Neural progenitor cell (in vitro differentiated cells): ENCODE measurements at regions not wholly inside any gene's neighbourhood (a gene's known extent, or its start where the extent isn't known, plus 50 kb on each side); places are given as distances from the start of the nearest gene placed in this dataset.

Experiments used
- DNase-seq: peaks from one replicate; pipeline ENCODE4 v3.0.0-alpha.2; 2016; ENCODE audit warnings: low spot score
- H2AFZ ChIP-seq: fragments of 200-600 bp; sonication (generic); replicated peaks from 2 replicates; pipeline ENCODE4 v1.6.1; 2016; ENCODE audit warnings: antibody characterized with exemption
- H3F3A ChIP-seq: fragments of 200-600 bp; sonication (generic); 2 replicates; pipeline ENCODE4 v1.6.1; 2016; ENCODE audit warnings: antibody characterized with exemption, low read depth
- H3K27ac ChIP-seq: fragments of 200-600 bp; sonication (generic); 2 replicates; pipeline ENCODE4 v1.5.1; 2016; ENCODE audit warnings: mild to moderate bottlenecking
- H3K27me3 ChIP-seq: fragments of 200-600 bp; sonication (generic); 2 replicates; pipeline ENCODE4 v1.6.1; 2016; ENCODE audit warnings: mild to moderate bottlenecking, moderate library complexity
- H3K36me3 ChIP-seq: fragments of 200-600 bp; sonication (generic); 2 replicates; pipeline ENCODE4 v1.5.1; 2016
- H3K4me1 ChIP-seq: fragments of 200-600 bp; sonication (generic); 2 replicates; pipeline ENCODE4 v1.6.1; 2016; ENCODE audit warnings: mixed run types
- H3K4me2 ChIP-seq: fragments of 200-600 bp; sonication (generic); 2 replicates; pipeline ENCODE4 v1.6.1; 2016
- H3K4me3 ChIP-seq: fragments of 200-600 bp; sonication (generic); 2 replicates; pipeline ENCODE4 v1.5.1; 2016
- H3K79me2 ChIP-seq: fragments of 200-600 bp; sonication (generic); 2 replicates; pipeline ENCODE4 v1.6.1; 2016; ENCODE audit warnings: low read depth
- H3K9ac ChIP-seq: fragments of 200-600 bp; sonication (generic); 2 replicates; pipeline ENCODE4 v1.6.1; 2016
- H3K9me3 ChIP-seq: fragments of 200-600 bp; sonication (generic); 2 replicates; pipeline ENCODE4 v1.5.1; 2016; ENCODE audit warnings: low read depth
- H4K20me1 ChIP-seq: fragments of 200-600 bp; sonication (generic); 2 replicates; pipeline ENCODE4 v1.6.1; 2016; ENCODE audit warnings: low read depth
- H3K27ac Mint-ChIP-seq: 3 replicates; pipeline ENCODE4 v1.8.0; 2021; ENCODE audit warnings: mixed read lengths
- H3K27me3 Mint-ChIP-seq: 2 replicates; pipeline ENCODE4 v1.8.0; 2022; ENCODE audit warnings: low read depth, mild to moderate bottlenecking, inconsistent platforms, moderate library complexity, mixed read lengths; ENCODE audit not compliant: insufficient read depth
- H3K36me3 Mint-ChIP-seq: 3 replicates; pipeline ENCODE4 v1.8.0; 2021; ENCODE audit warnings: mixed read lengths
- H3K4me1 Mint-ChIP-seq: 3 replicates; pipeline ENCODE4 v1.8.0; 2021; ENCODE audit warnings: mixed read lengths
- H3K4me3 Mint-ChIP-seq: 3 replicates; pipeline ENCODE4 v1.8.0; 2021; ENCODE audit warnings: mild to moderate bottlenecking, moderate library complexity, mixed read lengths
- H3K9me3 Mint-ChIP-seq: 3 replicates; pipeline ENCODE4 v1.8.0; 2020; ENCODE audit warnings: mixed read lengths
- EZH2 ChIP-seq: fragments of 200-600 bp; sonication (generic); IDR thresholded peaks from 2 replicates; pipeline ENCODE4 v1.6.1; 2017; ENCODE audit warnings: antibody characterized with exemption, mild to moderate bottlenecking, moderate library complexity
- EZH2phosphoT487 ChIP-seq: fragments of 200-600 bp; sonication (generic); IDR thresholded peaks from 2 replicates; pipeline ENCODE4 v1.6.1; 2017; ENCODE audit warnings: antibody characterized with exemption
- TF ChIP-seq, protein P1 (sequence below): fragments of 200-600 bp; sonication (generic); IDR thresholded peaks from 2 replicates; pipeline ENCODE4 v1.5.1; 2017; ENCODE audit warnings: antibody characterized with exemption, mild to moderate bottlenecking

DNA sequence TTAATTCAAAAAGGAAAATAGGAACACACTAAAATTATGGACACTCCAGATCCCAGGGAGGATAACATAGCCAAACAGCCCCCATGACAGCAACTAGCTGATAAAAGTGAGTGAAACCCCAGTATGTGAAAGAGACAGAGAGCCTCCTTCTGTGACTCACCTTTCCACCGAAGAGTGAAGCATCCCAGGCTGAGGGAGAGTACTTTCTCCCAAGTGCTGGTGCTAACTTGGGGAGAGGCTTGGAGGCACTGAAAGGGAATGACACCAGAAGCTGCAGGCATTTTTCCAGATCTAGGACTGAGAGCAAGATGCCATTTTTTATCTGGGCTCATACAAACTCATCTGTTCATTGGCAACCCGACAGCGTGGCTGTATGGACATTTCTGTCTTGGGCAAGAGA is 339.8 kb downstream of the HTR1B start:
- no peak for DNase-seq
- Mint-ChIP-seq H3K36me3 (no peaks in the 10 kb centered on the region), H3K4me3 (no peak overlapping the region), H3K4me1 (peaks cover 2% of the 10 kb centered on the region), H3K27me3 (peaks cover 2% of the 10 kb centered on the region), H3K27ac (no peak overlapping the region), H3K9me3 (peaks cover 16% of the 10 kb centered on the region)
- Histone ChIP-seq H3K4me1 (no peaks in the 10 kb centered on the region), H3K4me2 (no peak overlapping the region), H3K79me2 (no peaks in the 10 kb centered on the region), H3F3A (no peaks in the 10 kb centered on the region), H3K4me3 (no peak overlapping the region), H3K9ac (no peak overlapping the region), H4K20me1 (no peaks in the 10 kb centered on the region), H3K27ac (no peak overlapping the region), H3K9me3 (no peaks in the 10 kb centered on the region), H2AFZ (no peak overlapping the region), H3K27me3 (no peaks in the 10 kb centered on the region), H3K36me3 (no peaks in the 10 kb centered on the region)
- TF ChIP-seq, protein P1, sequence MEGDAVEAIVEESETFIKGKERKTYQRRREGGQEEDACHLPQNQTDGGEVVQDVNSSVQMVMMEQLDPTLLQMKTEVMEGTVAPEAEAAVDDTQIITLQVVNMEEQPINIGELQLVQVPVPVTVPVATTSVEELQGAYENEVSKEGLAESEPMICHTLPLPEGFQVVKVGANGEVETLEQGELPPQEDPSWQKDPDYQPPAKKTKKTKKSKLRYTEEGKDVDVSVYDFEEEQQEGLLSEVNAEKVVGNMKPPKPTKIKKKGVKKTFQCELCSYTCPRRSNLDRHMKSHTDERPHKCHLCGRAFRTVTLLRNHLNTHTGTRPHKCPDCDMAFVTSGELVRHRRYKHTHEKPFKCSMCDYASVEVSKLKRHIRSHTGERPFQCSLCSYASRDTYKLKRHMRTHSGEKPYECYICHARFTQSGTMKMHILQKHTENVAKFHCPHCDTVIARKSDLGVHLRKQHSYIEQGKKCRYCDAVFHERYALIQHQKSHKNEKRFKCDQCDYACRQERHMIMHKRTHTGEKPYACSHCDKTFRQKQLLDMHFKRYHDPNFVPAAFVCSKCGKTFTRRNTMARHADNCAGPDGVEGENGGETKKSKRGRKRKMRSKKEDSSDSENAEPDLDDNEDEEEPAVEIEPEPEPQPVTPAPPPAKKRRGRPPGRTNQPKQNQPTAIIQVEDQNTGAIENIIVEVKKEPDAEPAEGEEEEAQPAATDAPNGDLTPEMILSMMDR, result no peak
- TF ChIP-seq EZH2phosphoT487 (no peak), EZH2 (no peak)

DNA sequence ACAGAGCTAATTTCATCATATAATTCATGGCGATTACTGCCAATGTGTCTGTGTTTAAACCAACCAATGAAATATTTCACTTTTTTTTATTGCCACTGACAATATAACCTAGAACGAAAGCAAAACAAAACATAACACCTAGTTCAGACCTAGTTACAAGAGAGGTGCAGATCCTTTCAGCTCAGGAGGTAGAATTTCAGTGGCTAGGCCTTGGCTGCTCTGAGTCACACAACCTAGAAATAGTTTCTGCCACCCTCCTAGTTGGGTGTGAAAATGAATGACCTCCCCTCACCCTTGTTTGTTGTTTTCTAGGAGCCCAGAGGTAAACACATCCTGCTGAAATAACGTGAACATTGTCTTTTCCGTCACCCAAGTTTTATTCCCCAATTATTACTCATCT is 356.3 kb downstream of the HTR1B start:
- Histone ChIP-seq H3K9me3 (no peaks in the 10 kb centered on the region), H3K27me3 (no peaks in the 10 kb centered on the region), H3K4me1 (no peaks in the 10 kb centered on the region), H3K27ac (no peak overlapping the region), H3K79me2 (no peaks in the 10 kb centered on the region), H3K4me2 (no peak overlapping the region), H4K20me1 (no peaks in the 10 kb centered on the region), H2AFZ (no peak overlapping the region), H3K4me3 (no peak overlapping the region), H3K9ac (no peak overlapping the region), H3F3A (no peaks in the 10 kb centered on the region), H3K36me3 (no peaks in the 10 kb centered on the region)
- no peaks in the 10 kb centered on the region for H3K9me3 Mint-ChIP-seq
- H3K27ac Mint-ChIP-seq, result no peak overlapping the region
- no peak for DNase-seq
- no peaks in the 10 kb centered on the region for H3K36me3 Mint-ChIP-seq
- no peaks in the 10 kb centered on the region for H3K27me3 Mint-ChIP-seq
- no peaks in the 10 kb centered on the region for H3K4me1 Mint-ChIP-seq
- H3K4me3 Mint-ChIP-seq, result no peak overlapping the region
- TF ChIP-seq EZH2phosphoT487 (no peak), EZH2 (no peak)
- TF ChIP-seq, protein P1, result no peak

DNA sequence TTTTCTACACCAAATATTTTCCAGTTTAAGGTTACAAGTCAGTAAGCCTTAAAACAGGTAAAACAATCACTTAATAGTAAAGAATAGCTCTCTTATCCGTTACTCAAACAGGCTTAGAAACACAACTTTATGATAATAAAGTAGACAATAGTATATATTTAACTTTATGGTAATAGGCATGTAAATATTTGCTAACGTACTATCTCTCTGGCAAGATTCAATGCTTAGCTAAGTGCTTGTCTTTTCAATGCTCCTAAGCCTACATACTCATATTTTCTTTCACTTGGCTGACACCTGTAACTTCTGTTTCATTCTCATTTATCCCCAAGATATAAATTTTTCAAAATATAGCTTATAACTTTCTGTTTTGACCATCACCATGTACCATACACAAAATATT is 358.2 kb downstream of the HTR1B start:
- TF ChIP-seq EZH2phosphoT487 (no peak), EZH2 (no peak)
- TF ChIP-seq, protein P1, result no peak
- H3K4me3 Mint-ChIP-seq, result no peak overlapping the region
- H3K36me3 Mint-ChIP-seq, result no peaks in the 10 kb centered on the region
- Histone ChIP-seq H4K20me1 (no peaks in the 10 kb centered on the region), H2AFZ (no peak overlapping the region), H3K4me2 (no peak overlapping the region), H3K36me3 (no peaks in the 10 kb centered on the region), H3K4me1 (peaks cover 1% of the 10 kb centered on the region), H3K27ac (no peak overlapping the region), H3K4me3 (no peak overlapping the region), H3K27me3 (no peaks in the 10 kb centered on the region), H3K9ac (no peak overlapping the region), H3K79me2 (no peaks in the 10 kb centered on the region), H3F3A (no peaks in the 10 kb centered on the region), H3K9me3 (no peaks in the 10 kb centered on the region)
- DNase-seq, result no peak
- no peaks in the 10 kb centered on the region for H3K27me3 Mint-ChIP-seq
- peaks cover 4% of the 10 kb centered on the region for H3K4me1 Mint-ChIP-seq
- no peak overlapping the region for H3K27ac Mint-ChIP-seq
- H3K9me3 Mint-ChIP-seq, result no peaks in the 10 kb centered on the region
